ENCODE measurements at regions not wholly inside any gene's neighbourhood (a gene's known extent, or its start where the extent isn't known, plus 50 kb on each side); places are given as distances from the start of the nearest gene placed in this dataset.
A peak's percentile ranks its signal among the peaks of the same experiment; 100 is the strongest.

- ChIA-PET CTCF (no interaction called here), POLR2A (no interaction called here)
- TF ChIP-seq CTCF (IDR thresholded peaks at IDR 0.05; ENCODE audit: control extremely low read depth, extremely low read depth, low read depth, missing control alignments), result no peak
- DNase-seq (ENCODE audit: extremely low spot score), result no peak
Measured at GRCh38 chr9:110140276-110140675, 67.7 kb downstream of the C9orf152 start.

- DNase-seq (ENCODE audit: extremely low spot score), result no peak
- TF ChIP-seq CTCF (IDR thresholded peaks at IDR 0.05; ENCODE audit: control extremely low read depth, extremely low read depth, low read depth, missing control alignments), result no peak
- ChIA-PET POLR2A (no interaction called here), CTCF (interaction anchor here (0.9 to 4.2 kb wide), 6 partner anchors 9 to 260 kb away, joined by 3 to 33 read pairs (median 12); no protein-coding TSS in a partner anchor)
Measured at GRCh38 chr9:110141227-110141793, 66.6 kb downstream of the C9orf152 start.

GRCh38 chr9:110142253-110142652 lies 65.7 kb downstream of the C9orf152 start:
- no peak for DNase-seq (ENCODE audit: extremely low spot score)
- ChIA-PET POLR2A (no interaction called here), CTCF (interaction anchor here (0.6 to 4.2 kb wide), 21 partner anchors 10 to 568 kb away, joined by 3 to 33 read pairs (median 4); no protein-coding TSS in a partner anchor)
- TF ChIP-seq CTCF (IDR thresholded peaks at IDR 0.05; ENCODE audit: control extremely low read depth, extremely low read depth, low read depth, missing control alignments), result no peak

GRCh38 chr9:110142868-110143481 lies 65.0 kb downstream of the C9orf152 start:
- no peak for DNase-seq (ENCODE audit: extremely low spot score)
- ChIA-PET CTCF (interaction anchor here (0.6 to 4.2 kb wide), 21 partner anchors 10 to 569 kb away, joined by 3 to 33 read pairs (median 4); no protein-coding TSS in a partner anchor), POLR2A (interaction anchor here (0.8 kb wide), 1 partner anchor 14 kb away, joined by 10 read pairs; no protein-coding TSS in a partner anchor)
- peak; percentile 43 for TF ChIP-seq CTCF (IDR thresholded peaks at IDR 0.05; ENCODE audit: control extremely low read depth, extremely low read depth, low read depth, missing control alignments)

- POLR2A ChIA-PET, result no interaction called here
- no peak for DNase-seq (ENCODE audit: extremely low spot score)
- no peak for TF ChIP-seq CTCF (IDR thresholded peaks at IDR 0.05; ENCODE audit: control extremely low read depth, extremely low read depth, low read depth, missing control alignments)
- CTCF ChIA-PET, result interaction anchor here (0.8 to 4.2 kb wide), 13 partner anchors 9 to 242 kb away, joined by 3 to 33 read pairs (median 4); no protein-coding TSS in a partner anchor
Measured at GRCh38 chr9:110143485-110143884, 64.5 kb downstream of the C9orf152 start.

- CTCF ChIA-PET, result interaction anchor here (0.8 to 4.2 kb wide), 9 partner anchors 10 to 243 kb away, joined by 3 to 33 read pairs (median 4); no protein-coding TSS in a partner anchor
- POLR2A ChIA-PET, result no interaction called here
- DNase-seq (ENCODE audit: extremely low spot score), result no peak
- no peak for TF ChIP-seq CTCF (IDR thresholded peaks at IDR 0.05; ENCODE audit: control extremely low read depth, extremely low read depth, low read depth, missing control alignments)
Measured at GRCh38 chr9:110143950-110144545, 63.9 kb downstream of the C9orf152 start.
